NCI-H1417 treated with DMSO at 0.1 percent for 48 hours (cell line): ENCODE measurements at regions not wholly inside any gene's neighbourhood (a gene's known extent, or its start where the extent isn't known, plus 50 kb on each side); places are given as distances from the start of the nearest gene placed in this dataset.

Experiments used
- DNase-seq: peaks from one replicate; lab custom pipeline; 2025; lab: John Stamatoyannopoulos, UW

DNA sequence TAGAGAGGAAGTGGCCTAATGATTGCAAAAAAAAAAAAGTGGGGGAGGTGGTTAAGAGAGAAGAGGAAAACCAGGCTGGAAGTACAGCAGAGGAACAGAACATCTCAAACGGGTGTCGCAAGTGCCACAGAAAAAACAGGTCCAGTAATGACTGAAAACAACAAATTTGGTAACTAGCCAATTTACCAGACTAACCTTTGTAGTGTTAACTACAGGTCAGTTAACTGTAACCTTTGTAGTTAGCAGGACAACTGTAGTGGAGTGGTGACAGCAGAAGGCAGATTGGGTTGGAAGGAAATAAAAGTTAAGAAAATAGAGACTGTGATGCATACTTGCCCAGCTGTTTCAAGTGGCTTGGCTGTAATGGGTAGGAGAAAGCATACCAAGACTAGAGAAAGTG lies 91.4 kb upstream of the CHST9 start:
- DNase-seq = no peak

GRCh38 chr18:27274901-27275300 lies 89.8 kb upstream of the CHST9 start:
- no peak for DNase-seq

DNA sequence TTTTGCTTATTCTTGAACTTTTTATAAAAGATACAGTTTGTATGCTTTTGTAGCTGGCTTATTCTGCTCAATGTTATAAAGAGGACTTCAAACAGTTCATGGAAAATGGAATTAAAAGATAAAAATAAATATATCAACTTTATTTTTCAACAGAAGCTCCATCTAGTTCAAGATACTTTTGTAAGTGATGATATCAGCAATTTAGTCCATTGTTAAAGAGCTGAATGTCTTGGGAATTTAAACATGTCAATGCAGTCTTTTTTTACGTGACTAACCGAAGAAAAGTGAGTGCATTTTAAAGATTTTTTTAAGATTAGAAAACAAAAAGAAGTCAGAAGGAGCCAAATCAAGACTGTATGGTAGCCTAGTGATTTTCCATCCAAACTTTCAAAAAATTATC lies 85.4 kb upstream of the CHST9 start:
- DNase-seq = no peak

DNA sequence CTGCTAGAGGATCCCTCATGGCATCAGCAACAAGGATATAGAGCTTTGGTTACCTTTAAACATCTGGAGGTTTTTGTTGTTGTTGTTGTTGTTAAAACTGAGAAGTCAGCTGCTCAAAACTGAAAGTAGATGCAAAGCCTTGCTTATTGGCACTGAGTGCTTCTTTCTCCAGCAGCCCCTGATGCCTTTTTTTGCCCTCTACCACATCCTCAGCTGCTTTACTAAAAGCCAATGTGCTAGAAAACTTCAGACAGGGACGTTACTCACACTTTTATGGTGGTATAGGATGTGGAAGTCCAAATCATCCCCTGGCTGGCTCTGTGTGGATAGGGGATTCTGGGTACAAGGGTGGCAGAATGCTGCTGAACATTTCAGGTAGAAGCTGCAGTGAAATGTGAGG lies 78.3 kb upstream of the CHST9 start:
- DNase-seq = no peak

GRCh38 chr18:27261769-27262549 lies 76.9 kb upstream of the CHST9 start:
- DNase-seq = no peak

DNA sequence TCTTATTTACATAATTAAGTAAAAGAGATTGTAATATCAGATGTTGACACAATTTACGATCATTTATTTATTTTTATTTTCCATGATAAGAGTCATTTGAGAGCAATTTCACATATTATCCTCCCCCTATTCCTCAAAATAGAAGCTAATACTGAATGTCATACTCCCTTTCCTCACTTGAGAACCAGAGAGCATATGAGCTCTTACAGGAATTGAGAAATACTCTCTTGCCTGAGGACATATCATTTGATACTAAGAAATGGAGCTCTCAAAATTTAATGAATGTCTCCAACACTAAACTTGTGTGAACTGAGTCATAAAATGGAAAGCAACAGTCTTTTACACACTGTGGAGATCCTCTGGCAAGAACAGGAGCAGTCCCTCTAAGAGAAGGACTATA lies 68.5 kb upstream of the CHST9 start:
- no peak for DNase-seq

DNA sequence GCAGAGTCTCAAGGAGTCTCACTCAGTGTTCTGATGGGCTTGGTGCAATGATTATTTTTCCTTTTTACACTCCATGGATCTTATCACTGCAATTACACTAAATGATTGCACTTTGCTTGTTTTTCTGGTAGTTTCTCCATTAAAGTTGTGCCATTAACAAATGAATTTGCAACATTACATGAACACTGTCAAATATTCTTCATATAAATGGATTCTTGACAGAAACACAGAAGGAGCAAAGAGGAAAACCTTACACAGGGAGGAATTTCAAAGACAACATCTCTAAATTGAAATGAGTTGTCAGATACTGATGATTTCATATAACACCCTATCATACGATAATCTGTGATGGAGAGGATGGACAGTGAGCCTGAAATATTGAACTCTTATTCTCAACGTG lies 65.4 kb upstream of the CHST9 start:
- no peak for DNase-seq

GRCh38 chr18:27249933-27250332 lies 64.8 kb upstream of the CHST9 start:
- DNase-seq = no peak

- DNase-seq = no peak
Measured at GRCh38 chr18:27244259-27244658, 59.2 kb upstream of the CHST9 start.

DNA sequence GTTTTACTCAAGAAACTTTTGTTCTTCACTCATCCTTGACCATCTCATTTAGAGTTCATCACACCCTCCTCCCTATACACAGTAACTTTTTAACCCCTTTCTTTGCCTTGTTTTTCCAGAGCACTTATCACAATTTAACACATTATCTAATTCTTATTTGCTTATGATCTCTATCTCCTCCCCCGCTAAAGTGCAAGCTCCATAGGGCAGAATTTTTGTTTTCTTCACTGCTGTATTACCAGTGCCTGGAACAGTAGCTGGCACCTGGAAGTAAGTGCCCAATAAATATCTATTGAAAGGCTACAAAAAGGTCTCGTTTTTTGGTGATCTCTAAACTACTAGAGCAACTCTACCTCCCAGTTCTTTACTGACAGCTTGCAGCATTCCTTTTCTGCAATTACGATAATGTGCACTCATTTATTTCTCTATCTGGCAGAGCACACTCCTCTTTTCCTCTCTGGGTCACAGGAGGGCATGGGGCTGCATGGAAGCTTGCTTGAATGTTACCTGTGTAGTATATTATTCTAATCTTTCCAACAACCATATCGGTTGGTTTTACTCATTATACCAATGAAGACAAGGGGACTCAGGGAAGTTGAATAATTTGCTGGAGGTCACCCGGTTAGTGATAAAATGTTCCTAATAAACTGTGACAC lies 57.4 kb upstream of the CHST9 start:
- no peak for DNase-seq

DNA sequence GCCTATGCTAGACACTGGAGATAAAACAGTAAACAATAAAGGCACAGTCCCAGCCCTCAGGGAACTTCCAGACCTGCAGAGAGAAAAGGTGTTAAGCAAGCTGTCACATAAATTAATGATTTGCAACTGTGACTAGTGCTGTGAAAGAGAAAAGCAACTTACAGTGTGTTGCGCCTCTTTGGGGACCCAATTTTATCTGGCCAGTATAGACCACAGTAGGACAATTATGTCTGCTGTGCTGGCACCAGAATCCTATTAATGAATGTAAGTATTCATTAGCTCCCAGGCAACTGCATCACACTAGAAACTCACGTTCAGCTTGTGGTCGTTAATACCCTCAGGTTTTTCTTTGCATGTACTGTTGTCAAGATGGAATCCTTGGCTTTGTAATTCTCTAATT lies 55.3 kb upstream of the CHST9 start:
- DNase-seq = no peak

- no peak for DNase-seq
Measured at GRCh38 chr18:27239669-27240068, 54.6 kb upstream of the CHST9 start.

DNA sequence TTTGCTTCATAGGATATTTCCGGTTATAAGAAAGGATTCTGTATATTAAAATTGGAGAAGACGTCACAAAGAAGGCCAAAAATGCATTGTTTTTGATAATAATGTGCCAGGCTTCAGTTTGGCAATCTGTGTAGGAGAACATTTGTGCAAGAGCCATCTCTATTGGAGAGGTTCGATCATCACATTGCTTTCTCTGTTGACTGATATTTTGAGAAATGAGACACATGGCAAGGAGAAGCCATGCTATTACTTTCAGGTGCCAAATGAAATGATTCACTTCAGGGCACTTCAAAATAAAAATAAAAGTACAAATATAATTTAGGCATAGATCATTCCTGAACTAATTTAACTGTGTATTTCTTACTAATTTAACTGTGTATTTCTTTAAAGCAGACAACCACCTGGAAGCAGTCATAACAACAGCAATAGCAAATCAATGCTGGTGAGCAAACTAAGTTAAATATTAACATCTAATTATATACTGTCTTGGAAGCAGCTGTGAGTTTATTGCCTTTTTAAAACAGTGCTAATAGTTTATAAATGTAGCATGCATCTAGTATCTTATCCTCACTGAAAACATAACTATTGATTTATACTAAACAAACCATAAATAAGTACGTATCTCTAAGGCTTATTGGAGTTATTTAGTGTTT lies 50.2 kb upstream of the CHST9 start:
- DNase-seq = no peak
